HG02763 (cell line): ENCODE measurements at regions not wholly inside any gene's neighbourhood (a gene's known extent, or its start where the extent isn't known, plus 50 kb on each side); places are given as distances from the start of the nearest gene placed in this dataset.
"Not testable (repeated sequence)": the region's sequence is repeated elsewhere in the genome, so short reads cannot be mapped to it uniquely, and the experiment has no call there.

Experiments used
- ATAC-seq: cut with Tn5 transposase; IDR thresholded peaks from one replicate; pipeline ENCODE4 v1.9.1; 2021; ENCODE audit warnings: mild to moderate bottlenecking, moderate library complexity; ENCODE audit not compliant: unreplicated experiment

DNA sequence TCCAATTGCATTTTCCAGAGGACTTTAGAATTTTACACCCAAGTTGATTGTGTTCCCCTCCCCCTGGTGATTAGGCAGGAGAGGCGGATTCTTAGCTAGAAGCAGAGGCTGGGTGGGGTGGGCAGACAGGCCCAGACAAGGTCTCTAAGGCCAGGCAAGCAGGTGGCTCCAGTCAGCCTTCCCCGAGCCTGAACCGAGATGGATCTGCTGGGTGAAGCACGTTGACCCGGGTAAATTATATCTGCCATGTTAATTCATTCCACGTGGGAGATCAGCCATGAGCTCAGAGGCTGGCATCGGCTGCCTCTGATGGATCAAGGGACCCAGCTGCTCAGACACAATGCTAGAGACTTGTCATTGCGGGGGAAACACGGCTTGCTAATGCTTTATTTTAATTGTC, 159.5 kb upstream of the MAFB start:
- no peak for ATAC-seq

DNA sequence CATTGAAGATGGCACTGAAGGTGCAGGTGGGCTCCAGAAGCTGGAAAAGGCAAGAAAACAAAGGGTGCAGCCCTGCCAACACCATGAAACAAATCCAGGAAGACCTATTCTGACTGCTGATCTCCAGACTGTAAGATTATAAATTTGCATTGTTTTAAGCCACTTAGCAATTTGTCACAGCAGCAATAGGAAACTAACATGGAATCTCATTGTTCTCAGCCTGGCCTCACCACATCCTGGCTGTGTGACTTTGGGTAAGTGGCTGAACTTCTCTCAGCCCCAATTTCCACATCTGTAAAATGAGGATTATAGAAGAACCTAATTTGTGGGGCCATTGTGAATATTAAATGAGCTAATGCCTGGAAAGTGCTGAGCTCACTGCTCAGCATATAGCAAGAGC, 160.4 kb upstream of the MAFB start:
- no peak for ATAC-seq

DNA sequence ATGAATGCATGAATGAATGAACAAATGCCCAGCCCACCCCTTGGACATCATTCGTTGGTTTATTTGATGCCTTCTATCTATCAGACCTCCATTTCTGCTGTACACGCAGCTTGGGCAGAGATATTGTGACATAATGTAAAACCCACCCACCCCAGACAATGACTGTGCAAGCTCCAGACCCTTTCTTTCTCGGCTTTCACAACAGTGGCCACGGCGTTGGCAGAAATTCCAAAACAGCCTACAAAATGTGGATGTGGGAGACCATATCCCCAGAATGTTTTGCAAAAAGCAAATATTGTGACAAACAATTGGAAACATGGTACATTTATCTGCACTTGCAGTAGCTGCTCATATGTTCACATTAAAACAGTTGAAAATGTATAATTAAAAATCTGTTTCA, 162.0 kb upstream of the MAFB start:
- no peak for ATAC-seq

DNA sequence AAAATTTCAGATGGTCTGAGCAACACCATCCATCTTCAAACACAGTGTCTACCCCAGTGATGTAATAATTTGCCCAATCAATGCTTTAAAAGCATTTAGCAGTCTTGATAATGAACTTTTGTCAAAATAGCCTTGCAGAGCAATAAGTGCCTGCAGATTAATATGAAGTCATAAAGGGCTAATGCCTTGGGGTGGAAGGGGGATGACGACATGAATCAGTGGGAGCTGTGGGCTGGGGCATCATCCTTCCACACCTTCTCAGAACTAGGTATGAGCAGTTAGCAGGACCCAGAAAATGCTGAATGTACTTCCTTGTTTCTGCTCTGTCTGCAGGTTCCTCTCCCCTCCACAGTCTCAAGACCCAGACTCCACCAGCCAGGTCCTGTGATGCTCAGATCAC, 166.2 kb upstream of the MAFB start:
- ATAC-seq: no peak

DNA sequence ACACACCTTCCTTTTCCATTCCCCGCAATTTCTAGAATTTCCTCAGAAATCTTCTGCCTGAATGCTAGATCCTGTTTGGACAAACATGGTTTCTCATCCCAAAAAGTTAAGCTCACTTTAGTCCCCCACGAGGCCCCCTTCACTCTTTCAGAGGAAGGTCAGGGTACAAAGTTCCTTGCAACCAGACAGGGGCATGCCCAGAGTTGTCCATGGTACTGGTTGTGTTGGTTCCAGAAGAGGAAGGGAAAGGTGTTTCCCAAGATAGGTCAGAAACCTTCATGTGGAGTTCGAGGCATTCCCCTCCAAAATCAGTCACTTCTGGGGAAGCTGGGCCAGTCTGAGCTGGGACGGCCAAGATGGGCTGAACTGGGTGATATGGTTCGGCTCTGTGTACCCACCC, 167.6 kb upstream of the MAFB start:
- no peak for ATAC-seq

DNA sequence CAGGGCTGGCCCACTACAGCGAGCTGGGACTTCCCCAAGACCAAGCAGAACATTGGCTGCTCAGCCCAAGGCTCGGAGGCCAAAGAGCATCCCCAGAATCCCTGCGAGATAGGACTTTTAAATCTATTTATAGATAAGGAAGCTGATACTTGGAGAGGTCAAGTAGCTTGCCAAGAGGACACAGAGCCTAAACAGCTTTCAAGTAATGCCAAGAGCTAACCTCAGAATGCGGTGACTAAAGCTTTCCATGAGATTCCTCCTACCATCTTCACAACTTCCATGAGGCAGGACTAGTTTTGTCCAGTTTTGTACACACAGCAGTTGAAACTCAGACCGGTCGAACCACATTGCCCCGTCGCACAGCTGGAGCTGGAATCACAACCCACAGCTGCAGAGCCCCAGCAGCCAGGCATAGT, 168.1 kb upstream of the TOP1 start:
- ATAC-seq: no peak

DNA sequence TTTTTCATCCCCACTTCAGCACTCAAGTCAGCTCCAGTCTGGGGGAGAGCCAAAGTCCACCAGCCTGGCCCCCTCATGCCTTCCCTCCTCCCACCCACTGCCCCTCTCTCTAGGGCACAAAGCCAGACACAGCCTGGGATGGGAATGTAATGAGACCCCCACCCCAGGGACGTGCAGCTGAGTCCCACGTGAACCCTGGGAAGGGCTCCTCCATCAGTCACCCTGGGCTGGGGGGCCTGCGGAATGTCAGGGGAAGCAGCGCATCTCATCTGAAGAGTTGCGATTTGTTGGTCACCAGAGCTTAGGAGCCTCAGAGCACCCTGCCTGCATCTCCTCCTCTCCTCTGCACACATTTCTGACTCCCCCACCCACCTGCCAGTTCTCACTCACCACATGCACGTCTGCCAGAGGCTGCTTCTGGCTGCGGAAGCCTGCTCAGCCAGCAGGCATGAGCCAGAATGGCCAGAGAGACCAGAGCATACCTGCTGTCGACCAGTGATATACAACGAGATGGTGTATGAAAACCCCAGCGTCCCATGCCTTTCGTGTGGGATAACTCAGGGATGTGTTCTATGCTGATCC, 167.1 kb upstream of the TOP1 start:
- no peak for ATAC-seq

DNA sequence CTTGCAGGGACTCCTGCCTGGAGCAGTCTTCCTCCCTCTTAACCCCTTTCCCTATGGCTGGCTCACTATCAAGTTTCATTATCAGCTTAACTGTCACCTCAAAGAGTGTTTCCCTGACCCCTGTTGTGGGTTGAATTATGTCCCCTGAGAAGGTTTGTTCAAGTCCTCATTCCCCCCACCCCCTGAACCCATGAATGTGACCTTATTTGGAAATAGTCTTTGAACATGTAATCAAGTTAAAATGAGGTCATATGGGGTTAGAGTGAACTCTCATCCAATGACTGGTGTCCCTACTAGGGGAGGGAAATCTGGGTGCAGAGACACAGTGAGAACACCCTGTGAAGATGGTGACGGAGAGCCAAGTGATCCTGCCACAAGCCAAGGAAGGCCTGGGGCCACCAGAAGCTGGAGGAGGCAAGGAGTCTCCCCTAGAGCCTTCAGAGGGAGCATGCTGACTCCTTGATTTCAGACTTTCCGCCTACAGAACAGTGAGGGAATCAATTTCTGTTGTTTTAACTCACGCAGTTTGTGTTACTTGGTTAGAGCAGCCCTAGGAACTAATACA, 165.2 kb upstream of the TOP1 start:
- ATAC-seq: no peak

DNA sequence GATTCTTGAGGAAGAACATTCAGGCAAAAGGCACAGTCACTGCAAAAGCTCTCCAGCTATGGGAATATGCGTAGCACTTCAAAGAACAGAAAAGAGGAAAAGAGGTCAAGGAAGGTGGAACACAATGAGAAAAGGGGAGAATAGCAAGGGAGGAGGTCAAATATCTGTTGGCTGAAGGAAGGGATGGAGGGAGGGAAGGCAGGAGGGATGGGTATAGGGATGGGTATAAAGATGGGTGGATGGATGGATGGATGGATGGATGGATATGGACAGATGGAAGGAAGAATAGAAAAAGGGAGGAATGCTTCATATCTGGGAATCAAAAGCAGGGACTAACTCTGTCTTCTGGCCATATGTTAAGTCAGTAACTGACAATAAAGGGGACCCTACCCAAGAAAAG, 164.2 kb upstream of the TOP1 start:
- no peak for ATAC-seq

DNA sequence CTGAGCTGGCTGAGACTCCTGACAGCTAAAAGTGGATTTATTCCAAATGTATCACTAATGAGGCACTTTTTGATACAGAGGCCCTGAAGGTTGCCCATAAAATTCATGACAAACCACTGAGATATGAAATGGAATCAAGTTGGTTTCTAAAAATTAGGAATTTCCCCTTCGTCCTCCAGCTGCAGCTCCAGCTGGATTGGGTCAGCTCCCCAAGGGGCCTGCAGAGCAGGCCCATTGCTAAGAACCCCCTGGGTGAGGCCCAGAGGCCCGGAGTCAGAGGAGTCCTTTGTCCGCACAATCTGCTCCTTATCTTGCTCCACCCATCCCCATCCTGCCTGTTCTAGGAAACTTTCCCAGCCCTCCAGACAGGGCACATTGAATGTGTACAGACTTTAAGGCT, 163.5 kb upstream of the TOP1 start:
- ATAC-seq: no peak

DNA sequence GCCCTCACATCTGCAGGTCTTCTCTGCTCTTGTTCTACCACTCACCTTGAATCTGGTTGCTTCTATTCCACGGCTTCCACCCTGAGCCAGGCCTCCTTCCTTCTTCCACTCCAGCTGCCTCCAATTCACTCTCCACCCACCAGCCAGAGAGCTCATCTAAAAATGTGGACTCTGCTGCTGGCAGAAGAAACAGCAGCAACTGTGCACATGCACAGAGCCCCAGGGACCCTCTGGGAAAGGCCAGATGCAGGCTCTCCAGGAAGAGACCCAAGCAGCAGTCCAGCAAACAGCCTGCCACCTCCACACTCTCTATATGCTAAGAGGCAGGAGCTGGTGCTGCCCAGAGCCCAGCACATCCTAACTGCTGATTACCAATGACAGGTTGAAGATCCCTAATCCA, 162.6 kb upstream of the TOP1 start:
- ATAC-seq: no peak

DNA sequence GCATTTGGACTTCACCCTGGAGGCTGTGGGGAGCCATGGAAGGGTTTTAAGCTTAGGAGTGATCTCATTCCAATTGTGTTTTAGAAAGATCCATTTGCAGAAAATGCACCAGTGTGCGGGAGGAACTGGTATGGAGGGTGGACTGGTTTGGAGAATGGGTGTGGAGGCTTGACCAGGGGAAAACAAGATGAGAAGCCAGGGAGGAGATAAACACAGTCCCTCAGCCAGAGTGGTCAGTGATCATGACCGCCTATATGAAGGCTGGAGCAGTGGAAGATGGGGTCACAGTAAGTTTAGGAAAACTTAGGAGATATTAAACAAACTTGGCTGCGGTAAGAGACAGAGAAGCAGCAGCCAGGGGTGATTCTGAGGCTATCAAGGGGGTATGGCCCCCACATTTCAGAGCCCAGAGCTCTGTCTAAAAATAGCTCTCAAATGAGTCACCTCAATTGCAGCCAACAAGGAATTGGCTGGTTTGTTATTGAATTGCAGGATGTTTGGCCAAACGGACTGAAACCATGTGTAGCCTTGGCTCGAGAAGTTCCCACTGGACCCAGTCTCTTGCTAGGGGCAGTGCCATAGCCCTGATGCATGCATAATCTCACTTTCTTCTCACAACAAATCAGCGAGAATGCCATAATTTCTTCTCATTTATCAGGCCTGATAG, 159.9 kb upstream of the TOP1 start:
- ATAC-seq: no peak

DNA sequence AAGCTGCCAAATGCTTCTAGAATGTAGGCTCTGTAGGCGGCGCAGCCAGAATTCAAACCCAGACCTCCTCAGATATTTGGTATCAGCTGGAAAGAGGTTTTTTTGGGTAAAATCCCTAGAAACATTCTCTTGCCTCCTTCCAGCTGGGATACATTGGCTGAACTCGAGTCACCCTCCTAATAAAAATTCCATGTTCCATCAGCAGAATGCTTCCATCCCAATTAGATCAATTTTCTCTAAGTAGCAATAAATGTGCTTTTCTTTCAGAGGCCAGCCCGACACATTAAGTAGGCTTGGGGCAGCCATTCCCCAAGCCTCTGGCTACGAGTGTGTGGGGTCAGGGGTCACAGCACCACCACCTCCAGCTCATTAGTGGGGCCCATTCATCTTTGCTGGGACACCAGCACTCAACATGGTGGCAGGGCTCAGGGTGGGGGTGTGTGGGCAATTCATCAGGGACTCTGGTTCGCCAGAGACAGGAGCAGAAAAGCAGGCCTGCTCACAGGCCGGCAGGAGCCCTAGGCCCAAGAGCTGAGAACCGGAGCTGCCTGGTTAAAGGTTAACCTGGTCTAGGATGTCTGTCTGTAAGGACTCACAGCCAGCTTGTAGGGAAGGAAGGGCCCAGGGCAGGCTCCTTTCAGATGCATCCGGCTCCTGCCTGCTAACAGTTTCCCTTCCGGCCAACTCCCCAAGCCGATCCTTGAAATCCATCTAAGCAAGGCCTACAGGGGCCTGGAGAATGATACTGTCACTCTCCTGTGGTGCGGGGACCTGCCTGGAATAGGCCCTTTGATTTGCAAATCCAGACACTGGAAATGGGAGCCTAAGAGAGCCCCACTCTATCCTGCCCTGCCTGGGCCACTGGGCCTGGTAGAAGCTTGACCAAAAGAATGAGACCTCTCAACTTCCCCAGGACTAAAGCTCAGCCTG, 159.1 kb upstream of the TOP1 start:
- ATAC-seq: no peak

DNA sequence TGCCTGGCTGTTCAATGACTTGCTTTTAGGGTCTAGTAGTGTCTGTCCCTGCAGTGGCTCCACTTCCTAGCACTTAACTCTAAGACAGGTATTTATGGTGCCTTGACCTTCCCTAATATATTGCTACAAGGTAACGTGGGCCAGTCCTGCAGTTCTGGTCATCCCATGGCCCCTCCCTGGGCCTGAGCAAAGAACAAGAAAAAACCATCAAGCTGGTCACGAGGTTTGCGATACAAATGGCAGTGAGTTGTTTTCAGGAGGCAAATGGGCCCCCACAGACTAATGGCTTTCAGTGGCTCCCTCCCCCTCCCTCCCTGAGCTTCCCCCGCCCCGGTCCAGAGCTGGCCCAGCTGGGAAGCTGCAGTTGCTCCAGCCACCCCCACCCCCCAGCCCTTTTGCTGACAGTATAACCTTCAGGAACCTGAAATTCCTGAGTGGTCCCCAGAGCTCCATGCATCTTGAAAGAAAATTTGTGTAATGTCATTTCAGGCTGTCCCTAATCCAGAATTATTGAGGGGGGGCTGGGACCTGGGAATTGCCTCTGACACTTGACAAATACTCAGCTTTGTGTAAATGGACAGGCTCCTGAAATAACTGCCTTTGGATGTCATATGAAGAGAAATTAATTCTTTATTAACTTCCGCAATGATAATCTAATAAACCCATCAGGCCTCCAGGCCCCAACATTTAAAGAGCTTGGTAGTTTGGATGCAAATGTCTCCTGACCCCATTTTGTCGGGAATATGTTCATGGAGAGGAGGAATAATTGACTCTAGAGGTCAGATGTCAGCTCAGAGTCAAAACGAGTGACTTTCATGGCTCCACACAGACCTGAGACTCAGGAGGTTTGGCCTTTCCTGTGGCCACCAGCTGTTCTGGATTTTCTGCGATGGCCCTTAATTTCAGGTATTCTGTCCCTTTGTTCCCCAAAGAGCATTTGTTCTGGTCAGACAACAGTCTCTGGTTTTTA, 153.2 kb upstream of the TOP1 start:
- no peak for ATAC-seq

DNA sequence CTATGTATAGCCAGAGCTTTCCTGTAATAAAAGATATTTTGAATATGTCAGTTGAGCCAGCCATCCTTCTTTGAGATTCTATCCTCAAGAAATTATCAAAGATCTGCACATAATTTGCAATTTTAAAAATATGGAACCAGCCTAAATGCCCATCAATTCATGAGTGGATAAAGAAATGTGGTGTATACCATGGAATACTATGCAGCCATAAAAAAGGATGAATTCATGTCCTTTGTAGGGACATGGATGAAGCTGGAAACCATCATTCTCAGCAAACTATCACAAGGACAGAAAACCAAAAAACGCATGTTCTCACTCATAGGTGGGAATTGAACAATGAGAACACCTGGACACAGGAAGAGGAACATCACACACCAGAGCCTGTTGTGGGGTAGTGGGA, 150.5 kb upstream of the TOP1 start:
- not testable (repeated sequence) for ATAC-seq

DNA sequence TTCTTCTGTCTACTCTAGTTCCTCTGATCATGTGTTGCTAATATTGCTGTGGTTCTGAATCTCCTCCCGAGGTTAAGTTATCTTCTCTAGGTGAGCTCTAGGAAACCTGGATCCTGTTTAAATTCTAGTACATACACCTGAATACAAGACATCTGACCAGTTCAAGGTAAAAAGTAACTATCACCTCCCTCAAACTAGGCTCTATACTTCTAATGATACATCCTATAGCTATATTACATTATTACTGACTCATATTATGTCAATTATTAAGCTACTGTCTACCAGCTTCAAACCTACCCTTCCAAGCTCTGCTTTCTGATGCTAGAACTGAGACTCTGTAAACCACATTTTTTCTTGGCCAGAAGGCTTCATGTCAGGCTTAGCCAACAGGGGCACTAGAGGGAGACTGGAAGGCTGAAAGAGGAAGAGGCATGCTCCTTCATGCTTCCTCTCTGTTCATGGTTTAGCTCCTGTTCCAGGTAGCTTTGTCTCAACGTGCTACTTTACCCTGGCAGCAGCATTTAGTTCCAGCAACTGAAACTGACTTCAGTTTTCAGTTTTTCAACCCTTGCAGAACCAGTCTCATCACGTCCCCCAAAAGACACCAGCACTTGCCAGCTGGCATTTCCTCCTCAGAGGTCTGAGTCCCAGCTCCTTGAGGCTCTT, 148.4 kb upstream of the TOP1 start:
- ATAC-seq: no peak

DNA sequence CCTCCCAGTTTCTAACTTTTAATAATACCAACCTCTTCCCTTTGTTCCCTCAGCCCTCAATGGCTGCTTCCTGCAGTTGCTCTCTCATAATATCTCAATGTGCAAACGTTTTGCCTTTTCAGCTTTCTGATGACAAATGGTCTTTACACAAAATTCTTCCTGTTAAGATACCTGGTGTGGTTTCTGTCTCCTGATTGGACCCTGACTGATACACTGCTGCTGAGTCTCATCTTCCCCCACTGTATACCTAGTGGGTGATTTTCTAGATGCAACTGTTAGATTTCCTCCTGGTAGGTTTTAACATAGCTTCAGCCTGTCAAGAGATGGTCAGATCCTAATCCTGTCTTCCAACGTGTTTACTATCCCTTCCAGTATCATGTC, 147.9 kb upstream of the TOP1 start:
- ATAC-seq: no peak

DNA sequence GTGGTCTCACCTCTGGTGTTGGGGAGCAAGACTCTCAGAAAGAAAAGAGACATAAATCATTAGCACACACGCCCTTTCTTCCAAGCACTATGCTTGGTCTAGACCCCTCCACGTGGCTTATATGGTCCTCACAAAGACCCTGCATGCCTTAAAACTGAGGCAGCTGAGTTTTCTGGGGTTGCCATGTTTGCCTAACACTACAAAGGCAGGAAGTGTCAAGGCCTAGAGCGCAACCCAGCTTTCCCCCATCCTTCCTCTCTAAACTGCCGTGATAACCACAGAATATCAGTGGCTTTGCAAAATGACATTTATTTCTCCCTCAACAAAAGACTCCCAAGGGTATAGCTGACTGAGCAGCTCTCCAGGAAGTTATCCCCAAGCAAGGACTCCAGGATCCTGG, 146.5 kb upstream of the TOP1 start:
- ATAC-seq: no peak

DNA sequence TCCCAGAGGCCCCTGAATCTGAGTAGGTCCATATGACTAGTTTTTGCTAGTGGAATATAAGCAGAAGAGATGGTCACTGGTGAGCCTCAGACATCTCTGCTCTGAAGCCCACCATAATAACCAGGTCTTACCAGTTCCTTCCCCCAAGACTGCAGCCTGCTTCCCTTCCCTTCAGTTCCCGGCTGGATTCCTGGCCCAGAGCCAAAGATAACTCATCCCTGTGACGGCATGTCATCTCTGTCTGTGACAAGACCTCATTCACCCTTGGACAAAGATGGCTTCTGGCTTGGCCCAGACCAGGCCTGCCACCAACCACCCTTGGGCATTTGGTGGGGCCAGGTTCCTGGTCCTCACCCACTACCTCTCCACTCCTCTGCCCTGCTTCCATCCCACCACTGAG, 145.5 kb upstream of the TOP1 start:
- ATAC-seq: no peak

DNA sequence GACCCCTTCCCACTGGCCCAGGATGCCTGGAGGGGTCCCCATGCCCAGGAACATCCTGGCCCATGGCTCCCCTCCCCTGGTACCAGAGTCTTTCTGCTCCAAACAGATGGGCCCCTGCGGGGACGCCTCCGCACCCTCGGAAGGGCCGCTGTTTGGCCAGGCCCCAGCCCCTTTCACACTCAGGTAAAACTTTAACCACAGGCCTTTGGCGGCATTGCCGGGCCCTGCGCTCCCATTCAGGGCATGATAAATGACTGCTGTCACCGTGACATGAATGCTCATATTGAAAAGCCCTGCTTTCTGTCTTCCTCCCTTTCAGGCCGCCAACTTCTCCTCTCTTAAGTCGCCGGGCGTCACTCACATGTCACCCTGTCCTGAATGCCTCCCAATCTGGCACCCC, 141.5 kb upstream of the TOP1 start:
- no peak for ATAC-seq
